Left cardiac atrium (tissue), 4 donors: ENCODE measurements at regions not wholly inside any gene's neighbourhood (a gene's known extent, or its start where the extent isn't known, plus 50 kb on each side); places are given as distances from the start of the nearest gene placed in this dataset.

Source experiments
- ATAC-seq, 2 donors: fragments of 200-7000 bp; cut with Tn5 transposase; one replicate each; pipeline ENCODE4 v1.9.1; 2020; ENCODE audit warnings: mild to moderate bottlenecking in 2 of 2, moderate library complexity in 2 of 2
- DNase-seq: peaks from one replicate; pipeline ENCODE4 v3.0.0-alpha.2; 2020
- intact Hi-C, 2 donors: fragments of 100-400 bp; cut with DNase I; formaldehyde crosslinking; loops; one replicate each; pipeline versions ENCODE4 v1.14.1 to v1.15.1; 2022 to 2023
- donor health status: DM: no; HTN: yes; CAD: no.
- donor health status: DM: no; HTN: yes; CAD: no; lungs with severe emphysema.
- donor health status: DM: yes; HTN: yes; CAD: no.
- donor health status: Dilated cardiomyopathy.

DNA sequence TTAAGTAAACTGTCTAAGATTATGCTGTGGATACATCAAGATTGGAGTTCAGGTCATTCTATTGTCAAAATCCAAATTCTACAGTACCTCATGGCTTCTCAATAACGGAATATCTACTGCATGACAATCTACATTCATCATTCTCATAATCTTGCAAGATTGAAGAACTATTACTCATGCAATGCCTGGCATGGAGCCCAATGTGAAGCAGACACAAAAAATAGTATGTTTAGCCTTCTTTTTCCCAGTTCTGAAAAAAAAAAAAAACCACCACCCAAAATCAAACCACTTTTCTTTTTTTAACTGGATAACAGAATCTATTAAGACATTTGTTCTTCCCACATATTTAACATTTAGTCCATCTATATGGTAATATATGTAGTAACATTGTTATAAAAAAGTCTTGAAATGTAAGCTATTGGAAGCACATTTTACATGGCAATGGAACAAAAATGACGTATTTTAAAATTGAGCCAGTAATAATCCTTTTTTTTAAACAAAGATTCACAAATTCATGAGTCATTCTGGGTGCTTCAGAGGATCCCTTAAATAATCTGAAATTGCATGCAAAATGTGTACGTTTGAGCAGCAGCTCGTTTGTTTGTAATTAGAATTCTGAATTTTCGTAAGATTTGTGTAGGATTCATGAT is 232.2 kb upstream of the FMR1 start:
- intact Hi-C loops = no loop called here
- DNase-seq (no peak), ATAC-seq (no peak)

DNA sequence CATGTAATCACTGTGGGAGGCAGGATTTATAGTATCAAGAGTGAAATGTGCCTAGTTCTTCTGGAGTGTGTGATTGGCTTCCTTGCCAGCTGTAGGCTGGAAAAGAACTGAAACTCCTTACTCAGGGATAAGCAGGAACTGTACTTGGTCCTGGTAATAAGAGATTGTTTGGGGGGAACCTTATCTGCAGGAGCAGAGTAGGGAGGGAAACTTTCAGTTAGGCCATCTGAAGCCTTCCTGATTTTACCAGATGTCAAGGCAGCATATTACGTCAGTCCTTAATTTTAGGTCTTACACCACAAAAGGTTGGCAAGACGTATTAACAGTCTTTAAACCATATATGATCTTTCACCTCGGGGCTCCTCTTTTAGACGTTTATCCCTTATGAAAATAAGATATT is 231.5 kb upstream of the FMR1 start:
- no peak for ATAC-seq
- intact Hi-C loops = no loop called here
- no peak for DNase-seq

DNA sequence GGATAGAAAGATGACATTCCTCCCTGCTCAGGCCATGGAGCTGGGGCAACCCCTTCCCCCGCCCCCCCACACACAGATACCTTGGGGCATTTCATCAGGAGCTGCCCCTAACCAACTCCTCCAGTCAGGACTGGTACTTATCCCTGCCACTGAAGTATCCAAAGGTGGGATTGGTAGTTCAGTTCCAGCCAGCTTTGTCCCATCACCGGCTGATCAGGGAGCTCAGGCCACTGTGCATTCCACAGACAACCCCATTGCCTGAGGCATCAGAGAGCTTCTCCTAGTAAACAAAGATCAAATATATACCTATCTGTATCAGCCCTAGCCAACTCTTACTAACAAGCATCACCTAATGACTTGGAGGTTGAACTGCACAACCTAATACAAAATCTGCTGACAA is 218.2 kb upstream of the FMR1 start:
- DNase-seq (no peak), ATAC-seq (no peak)
- intact Hi-C loops = no loop called here

DNA sequence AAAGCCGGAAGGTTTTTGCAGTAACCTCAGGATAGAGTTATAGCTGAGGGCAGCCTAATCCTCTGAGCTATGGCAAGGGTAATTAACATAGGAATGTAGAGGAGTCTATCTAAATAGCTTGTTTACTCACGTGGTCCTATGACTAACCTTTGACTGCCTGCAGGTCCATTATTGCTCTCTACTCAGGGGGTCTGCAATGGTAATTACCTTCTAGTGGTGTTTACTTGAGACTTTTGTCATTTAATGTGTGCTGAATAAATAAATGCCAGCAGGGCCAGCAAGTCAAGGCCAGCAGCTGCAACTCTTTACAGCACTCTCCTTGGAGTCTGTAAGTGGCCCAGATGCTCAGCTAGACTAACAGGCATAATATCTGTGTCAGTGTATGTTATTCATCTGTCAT is 212.7 kb upstream of the FMR1 start:
- ATAC-seq = no peak
- intact Hi-C loops = no loop called here
- DNase-seq = no peak

DNA sequence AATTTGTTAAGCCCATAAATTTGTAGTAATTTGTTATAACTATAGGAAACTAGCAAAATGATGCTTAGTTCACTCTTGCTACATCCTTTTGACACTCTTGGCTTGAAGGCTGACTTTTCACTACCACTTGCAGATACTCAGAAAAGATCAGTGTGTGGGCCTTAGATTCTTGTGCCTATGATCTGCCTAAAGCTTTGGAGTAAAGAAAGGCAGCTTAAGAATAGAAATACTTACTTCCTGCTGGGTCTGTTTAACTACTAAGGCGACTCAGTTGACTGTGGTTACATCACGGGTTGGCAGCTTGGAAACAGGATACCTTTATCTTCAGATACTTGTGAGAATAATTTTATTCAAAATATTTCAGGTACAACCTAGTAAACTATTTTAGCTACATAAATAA is 201.4 kb upstream of the FMR1 start:
- ATAC-seq = no peak
- intact Hi-C loops = no loop called here
- DNase-seq = no peak

DNA sequence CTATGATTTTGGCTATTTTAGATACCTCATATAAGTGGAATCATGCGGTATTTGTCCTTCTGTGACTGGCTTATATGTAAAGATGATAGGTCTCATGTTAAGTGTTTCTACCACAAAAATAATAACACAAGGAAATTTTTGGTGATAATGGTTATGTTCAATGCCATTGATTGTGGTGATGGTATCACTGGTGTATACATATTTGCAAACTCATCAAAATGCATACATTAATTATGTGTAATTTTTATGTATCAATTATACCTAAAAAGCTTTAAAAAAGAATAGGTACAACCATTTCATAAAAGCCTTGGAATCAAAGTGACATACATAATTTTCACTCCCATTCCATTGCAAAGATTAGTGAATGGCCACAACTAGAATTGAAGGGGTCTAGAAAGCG is 178.3 kb upstream of the FMR1 start:
- intact Hi-C loops = no loop called here
- no peak for ATAC-seq
- no peak for DNase-seq

DNA sequence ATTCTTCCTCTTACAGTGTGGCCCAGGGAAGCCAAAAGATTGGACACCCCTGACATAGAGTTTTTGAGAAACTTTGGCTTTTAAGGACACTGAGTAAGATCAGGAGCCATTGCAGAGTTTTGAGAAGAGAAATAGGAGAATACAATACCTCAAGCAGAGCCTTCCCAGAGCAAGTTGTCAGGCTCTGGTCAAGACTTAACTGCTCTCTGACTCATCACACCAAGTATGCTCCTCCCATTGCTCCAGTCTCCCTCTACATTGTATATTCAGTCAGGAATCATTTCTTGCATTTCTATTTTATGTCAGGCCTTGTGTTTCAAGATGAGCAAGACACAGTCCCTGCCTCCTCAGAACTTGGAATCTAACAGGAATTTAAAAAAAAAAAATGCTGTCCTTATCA is 176.4 kb upstream of the FMR1 start:
- no peak for DNase-seq
- intact Hi-C loops = no loop called here
- ATAC-seq = no peak

DNA sequence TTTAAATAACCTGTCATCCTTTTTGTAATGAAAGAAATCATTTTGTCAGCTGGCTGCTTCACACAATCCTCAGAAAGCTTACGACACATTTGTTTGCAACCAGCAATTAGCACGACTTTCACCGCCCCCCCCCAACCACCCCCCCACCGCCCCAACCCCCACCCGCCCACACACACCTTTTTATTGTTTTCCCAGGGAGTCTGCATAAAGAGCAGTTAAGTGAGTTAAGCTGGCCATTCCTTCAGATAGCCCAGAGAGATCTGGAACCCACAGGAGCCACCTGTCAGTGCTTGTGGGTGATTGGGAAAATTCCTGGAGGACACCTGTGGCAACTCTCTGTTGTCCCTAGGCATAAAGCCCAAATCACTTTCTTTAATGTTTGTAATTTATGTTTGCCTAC is 175.7 kb upstream of the FMR1 start:
- DNase-seq = no peak
- ATAC-seq = no peak
- intact Hi-C loops = no loop called here

DNA sequence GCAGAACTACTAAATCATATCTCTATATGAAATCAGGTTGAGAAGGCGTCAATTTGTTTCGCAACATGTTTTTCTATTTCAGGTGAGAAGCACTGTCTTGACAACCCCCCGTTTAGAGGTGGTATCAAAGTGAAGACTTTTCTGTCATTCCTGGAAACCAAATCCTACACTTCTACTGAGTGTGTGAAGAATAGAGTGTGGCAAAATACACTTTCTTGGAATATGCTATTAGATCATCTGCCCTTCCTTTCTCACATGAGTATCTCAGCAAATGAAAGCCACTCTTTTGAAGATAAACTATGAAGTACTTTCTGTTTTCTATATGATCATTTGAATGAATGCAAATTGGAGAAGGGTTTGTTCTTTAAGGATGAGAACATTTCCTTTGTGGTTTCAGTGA is 174.0 kb upstream of the FMR1 start:
- ATAC-seq = no peak
- DNase-seq = no peak
- intact Hi-C loops = no loop called here

DNA sequence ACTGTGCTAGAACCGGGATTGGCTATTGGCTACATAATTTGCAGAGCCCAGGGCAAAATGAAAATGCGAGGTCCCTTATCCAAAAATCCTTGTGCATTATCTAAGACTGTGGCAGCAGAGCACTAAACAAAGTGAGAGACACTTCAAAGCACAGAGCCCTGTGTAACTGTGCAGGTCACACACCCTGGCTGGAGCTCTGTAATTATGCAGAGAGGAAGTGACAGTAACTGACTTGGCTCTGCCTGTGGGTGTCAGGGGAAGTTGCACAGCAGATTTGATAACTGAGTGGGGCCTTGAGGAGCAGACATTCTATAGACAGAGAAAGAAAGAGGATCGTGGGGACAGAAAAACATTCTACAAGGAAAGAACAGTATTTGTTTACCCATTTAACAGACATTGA is 173.5 kb upstream of the FMR1 start:
- intact Hi-C loops = no loop called here
- DNase-seq (no peak), ATAC-seq (no peak)

DNA sequence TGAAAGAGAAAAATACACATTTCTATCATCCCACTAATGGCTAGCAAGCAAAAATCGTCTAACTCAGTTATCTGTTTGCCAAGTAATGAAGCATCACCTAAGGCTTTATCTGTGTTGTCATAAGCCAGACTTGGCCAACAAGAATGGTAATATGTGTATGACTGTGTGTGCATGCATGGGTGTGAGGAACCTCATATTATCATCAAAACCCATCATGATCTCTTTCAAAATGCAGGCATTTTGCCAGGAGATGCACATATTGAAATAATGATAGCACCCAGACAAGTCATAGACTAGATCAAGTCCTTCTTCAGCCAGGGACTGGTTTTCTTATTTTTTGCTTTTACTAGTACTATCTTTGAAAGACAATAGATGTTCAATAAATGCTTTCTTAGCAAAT is 172.5 kb upstream of the FMR1 start:
- intact Hi-C loops = no loop called here
- ATAC-seq = no peak

DNA sequence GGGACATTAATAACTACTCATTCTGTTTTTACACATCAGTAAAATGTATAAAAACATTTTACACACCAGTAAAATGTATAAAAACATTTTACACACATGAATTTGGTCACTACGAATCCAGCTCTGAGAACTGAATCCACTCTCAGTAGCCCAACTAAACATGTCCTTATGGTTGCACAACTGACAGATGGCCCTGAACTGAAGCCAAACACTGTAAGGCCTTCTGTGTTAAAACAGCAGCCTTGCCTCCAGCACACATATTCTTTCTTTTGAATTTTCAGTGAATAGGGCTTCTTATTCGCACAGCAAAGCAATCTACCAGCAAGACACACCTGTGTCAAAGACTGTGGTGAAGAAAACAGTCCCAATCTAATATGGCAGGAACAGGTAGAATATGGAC is 169.9 kb upstream of the FMR1 start:
- intact Hi-C loops = no loop called here
- DNase-seq = no peak
- ATAC-seq = no peak

More for the DNA sequence above, 172.5 kb upstream of the FMR1 start:
- no peak for DNase-seq

DNA sequence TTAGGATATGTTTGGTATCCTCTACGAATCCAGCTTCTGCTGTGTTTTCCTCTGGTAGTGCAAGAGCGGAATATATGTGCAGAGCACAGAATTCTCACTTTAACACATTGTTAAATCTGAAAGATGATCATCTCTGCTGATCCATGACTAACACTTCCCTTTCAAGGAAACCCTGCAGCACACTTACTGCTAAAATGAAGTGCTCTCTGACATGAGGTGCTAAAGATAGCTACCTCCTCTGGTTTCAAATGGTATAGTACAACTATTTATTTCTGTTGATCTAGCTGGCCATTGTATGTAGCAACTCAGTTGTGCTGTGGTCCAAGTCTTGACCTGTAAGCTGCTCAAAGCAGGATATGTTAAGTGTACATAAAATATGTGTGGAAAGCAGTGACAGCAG is 162.4 kb upstream of the FMR1 start:
- ATAC-seq (no peak), DNase-seq (no peak)
- intact Hi-C loops = no loop called here

DNA sequence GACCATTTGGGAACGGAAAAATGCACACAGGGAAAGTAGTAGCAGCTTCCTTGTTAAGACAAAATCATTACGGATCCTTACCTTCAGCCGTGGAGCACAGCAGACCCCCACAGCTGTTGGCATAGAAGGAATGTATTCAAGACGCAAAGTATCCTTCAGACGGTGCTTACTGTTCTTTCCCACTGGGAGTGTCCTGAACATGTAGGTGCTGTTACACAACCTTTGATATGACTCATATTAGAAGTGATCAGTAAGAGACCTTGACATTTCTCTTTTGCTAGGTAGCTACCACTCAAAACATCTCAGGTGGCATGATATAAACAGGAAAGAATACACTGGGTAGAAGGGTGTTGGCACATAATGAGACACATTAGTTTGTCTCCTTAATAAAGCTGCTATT is 154.0 kb upstream of the FMR1 start:
- ATAC-seq (no peak), DNase-seq (no peak)
- intact Hi-C loops = no loop called here

DNA sequence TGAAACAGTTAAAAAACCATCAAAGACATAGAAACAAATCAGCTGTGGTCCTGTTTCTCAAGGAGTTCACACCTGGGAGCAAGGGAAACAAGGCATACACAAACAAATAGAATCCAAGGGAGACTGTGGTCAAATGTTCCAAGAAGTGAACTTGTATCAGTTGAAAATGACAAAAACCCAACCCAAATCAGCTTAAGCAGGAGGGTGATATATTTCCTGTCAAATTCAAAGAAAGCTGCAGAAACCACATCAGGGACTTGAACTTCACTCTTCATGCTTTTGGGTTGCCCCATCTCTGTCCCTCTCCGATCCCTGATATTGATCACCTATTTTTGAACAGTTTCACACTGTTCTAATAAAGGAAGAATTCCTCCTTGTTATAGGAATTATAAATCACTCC is 148.6 kb upstream of the FMR1 start:
- no peak for DNase-seq
- ATAC-seq = no peak
- intact Hi-C loops = no loop called here

DNA sequence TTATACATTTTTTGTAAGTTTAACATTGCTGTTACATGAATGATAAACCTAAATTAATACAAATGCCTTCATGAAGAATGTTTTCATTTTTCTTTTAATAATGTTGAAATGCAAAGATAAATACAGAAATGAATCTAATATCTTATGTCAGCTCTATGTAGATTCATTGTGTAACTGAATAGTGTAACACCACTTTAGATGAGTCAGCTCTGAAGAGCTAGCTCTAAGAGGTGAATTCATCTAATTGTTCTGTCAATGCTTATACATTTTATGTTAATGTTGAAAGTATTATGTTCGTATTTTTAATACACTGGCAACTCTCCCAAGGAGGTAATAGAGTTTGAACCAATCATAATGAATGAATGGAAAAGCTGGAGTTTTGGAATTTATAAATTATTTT is 146.9 kb upstream of the FMR1 start:
- intact Hi-C loops = no loop called here
- ATAC-seq (no peak), DNase-seq (no peak)

DNA sequence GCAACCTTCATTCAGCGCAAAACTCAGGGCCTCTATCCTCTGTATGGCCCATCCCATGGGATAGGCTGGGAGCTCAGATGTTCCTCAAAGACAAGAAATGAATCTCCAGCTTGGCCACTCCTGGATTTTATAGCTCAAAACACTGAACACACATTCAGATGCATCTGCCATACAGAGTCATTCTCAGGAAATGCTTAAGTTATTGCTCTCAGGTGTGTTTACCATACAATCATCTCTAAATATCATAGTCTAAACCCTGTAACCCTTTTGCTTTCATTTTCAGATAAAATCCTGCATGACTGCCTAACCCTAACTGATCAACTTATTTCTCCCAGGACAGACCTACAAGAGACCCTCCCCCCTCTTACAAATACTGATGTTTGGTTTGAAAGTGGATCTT is 140.9 kb upstream of the FMR1 start:
- ATAC-seq = no peak
- intact Hi-C loops = no loop called here

DNA sequence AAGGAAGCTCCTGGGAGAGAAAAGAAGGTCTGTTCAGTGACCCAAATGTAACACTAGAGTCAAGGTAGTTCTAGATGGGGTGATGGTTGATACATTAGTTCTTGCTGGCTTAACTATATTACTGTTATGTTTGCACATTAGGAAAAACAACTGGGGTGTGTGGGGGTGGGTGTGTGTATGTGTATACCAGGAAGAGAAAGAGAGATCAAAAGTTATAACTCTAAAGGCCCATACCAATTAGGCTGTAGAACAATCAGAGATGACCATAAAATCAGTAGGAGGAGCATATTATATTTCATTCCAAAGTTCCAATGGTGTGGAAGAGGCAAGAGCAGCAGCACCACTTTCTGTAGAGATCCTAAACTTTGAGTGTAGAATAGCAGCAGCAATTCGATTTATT is 134.7 kb upstream of the FMR1 start:
- ATAC-seq (no peak), DNase-seq (no peak)
- intact Hi-C loops = no loop called here

More for the DNA sequence above, 140.9 kb upstream of the FMR1 start:
- no peak for DNase-seq

DNA sequence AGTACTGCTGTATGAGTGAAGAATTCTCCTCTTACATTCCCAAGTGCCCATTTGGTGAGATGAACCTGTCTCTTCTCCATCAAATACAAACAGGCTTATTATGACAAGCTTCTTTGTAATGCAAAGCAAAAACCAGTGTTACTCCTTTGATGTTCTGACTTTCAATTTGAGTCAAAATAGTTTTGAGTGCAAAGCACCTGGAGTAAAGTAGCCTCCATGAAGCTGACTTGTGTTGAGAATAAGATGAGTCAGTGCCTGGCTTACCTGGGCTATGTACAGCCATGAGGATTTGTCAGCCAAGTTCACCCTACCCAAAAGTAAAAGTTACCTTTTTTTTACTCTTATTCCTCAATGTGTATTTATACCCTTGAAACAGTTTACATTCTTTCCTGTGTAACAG is 132.5 kb upstream of the FMR1 start:
- intact Hi-C loops = no loop called here
- ATAC-seq (no peak), DNase-seq (no peak)

DNA sequence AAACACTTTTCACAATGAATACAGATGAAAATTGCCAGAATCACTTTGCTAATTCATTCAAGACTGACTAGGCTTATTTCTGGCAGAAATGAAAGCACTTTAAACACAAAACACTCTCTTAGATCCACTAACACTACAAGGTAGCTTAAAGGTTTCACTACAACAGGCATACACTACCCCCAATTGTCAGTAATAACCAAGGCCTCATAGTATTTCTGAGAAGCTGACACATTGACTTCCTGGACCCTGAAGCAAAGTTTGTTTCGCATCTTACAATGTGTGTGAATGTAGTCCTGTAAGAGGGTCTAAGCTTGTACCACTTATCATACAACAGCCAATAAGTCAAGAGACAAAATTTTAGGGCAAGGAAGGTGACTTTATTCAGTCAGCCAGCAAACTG is 129.9 kb upstream of the FMR1 start:
- intact Hi-C loops = no loop called here
- no peak for DNase-seq
- no peak for ATAC-seq

DNA sequence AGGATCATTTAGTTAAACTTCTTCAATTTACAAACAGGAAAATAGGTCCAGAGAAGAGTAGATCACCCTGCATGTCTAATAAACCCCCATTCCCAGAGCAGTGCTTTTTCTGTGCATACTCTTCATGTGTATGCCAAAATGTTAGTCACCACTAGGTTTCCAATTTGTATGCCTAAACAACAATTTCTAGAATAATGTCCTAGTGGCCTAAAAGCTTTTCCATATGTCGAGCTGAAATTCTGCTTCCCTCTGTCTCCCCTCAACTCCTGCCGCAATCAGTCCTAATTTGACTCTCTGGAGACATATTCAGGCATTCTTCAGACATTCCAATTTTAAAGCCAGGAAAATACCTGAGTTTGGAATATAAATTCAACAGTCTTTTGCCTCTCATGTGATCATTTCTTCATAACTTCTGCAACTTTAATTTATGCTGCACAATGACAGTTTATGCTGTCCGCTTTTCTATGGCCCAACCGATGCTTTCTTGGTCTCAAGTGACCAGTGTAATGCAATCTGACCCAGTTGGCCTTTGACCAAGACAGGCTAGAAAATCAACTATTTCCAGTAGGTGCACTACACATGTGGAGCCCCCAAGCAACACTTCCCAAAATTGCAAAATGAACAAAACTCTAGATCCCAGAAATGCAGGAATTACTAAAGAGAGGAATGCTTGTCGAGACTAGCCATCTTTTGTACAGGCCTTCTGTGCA is 122.9 kb upstream of the FMR1 start:
- intact Hi-C loops = no loop called here
- no peak for DNase-seq
- ATAC-seq = no peak

DNA sequence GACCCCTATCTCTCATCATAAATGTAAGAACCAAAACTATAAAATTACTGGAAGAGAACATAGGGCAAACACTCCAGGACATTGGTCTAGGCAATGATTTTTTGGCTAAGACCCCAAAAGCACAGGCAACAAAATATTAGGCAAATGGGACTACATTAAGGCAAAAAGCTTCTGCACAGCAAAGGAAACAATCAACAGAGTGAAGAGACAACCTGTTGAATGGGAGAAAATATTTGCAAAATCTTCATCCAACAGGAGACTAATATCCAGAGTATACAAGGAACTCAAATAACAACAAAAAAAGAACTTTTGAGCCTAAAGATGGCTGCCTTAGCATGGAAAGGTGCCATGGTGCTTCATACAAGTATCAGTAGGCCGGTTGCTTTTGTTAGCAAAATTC is 111.1 kb upstream of the FMR1 start:
- no peak for ATAC-seq
- DNase-seq = no peak
- intact Hi-C loops = no loop called here
